GM19438 (cell line): ENCODE measurements at regions not wholly inside any gene's neighbourhood (a gene's known extent, or its start where the extent isn't known, plus 50 kb on each side); places are given as distances from the start of the nearest gene placed in this dataset.

Experiments
- ATAC-seq: cut with Tn5 transposase; IDR thresholded peaks from one replicate; pipeline ENCODE4 v1.9.1; 2021; ENCODE audit warnings: low read depth; ENCODE audit not compliant: unreplicated experiment

- ATAC-seq, result no peak
Observed at GRCh38 chr10:131424836-131425491, 113.4 kb upstream of the TCERG1L start.

GRCh38 chr10:131425752-131426533 lies 114.4 kb upstream of the TCERG1L start:
- no peak for ATAC-seq

- ATAC-seq, result no peak
Observed at GRCh38 chr10:131426534-131426898, 115.0 kb upstream of the TCERG1L start.

GRCh38 chr10:131427281-131427680 lies 115.8 kb upstream of the TCERG1L start:
- ATAC-seq, result no peak

- no peak for ATAC-seq
Observed at GRCh38 chr10:131427901-131428300, 116.4 kb upstream of the TCERG1L start.

- ATAC-seq, result no peak
Observed at GRCh38 chr10:131429141-131429540, 117.6 kb upstream of the TCERG1L start.

GRCh38 chr10:131429942-131430341 lies 118.4 kb upstream of the TCERG1L start:
- no peak for ATAC-seq

GRCh38 chr10:131430716-131431412 lies 119.3 kb upstream of the TCERG1L start:
- ATAC-seq, result no peak

- ATAC-seq, result no peak
Observed at GRCh38 chr10:131431533-131431932, 120.0 kb upstream of the TCERG1L start.

GRCh38 chr10:131431978-131432690 lies 120.6 kb upstream of the TCERG1L start:
- ATAC-seq, result no peak

GRCh38 chr10:131433568-131433967 lies 122.0 kb upstream of the TCERG1L start:
- no peak for ATAC-seq

GRCh38 chr10:131435232-131435631 lies 123.7 kb upstream of the TCERG1L start:
- no peak for ATAC-seq

- no peak for ATAC-seq
Observed at GRCh38 chr10:131435760-131436457, 124.4 kb upstream of the TCERG1L start.

GRCh38 chr10:131436458-131436857 lies 124.9 kb upstream of the TCERG1L start:
- no peak for ATAC-seq

- no peak for ATAC-seq
Observed at GRCh38 chr10:131437556-131438475, 126.3 kb upstream of the TCERG1L start.

- ATAC-seq, result no peak
Observed at GRCh38 chr10:131438665-131439064, 127.1 kb upstream of the TCERG1L start.

- ATAC-seq, result no peak
Observed at GRCh38 chr10:131439705-131440104, 128.2 kb upstream of the TCERG1L start.

- ATAC-seq, result no peak
Observed at GRCh38 chr10:131440405-131441360, 129.2 kb upstream of the TCERG1L start.
